ENCODE measurements at regions not wholly inside any gene's neighbourhood (a gene's known extent, or its start where the extent isn't known, plus 50 kb on each side); places are given as distances from the start of the nearest gene placed in this dataset.

- no peak for ATAC-seq
- Histone ChIP-seq H3K4me1 (ENCODE audit: control insufficient read depth, insufficient read depth, low read length) (no peaks in the 10 kb centered on the region), H3K9me3 (ENCODE audit: control insufficient read depth, low read length) (no peaks in the 10 kb centered on the region), H3K27ac (ENCODE audit: low read length) (no peak overlapping the region), H3K27me3 (ENCODE audit: control insufficient read depth, insufficient read depth) (no peaks in the 10 kb centered on the region), H3K4me3 (ENCODE audit: low read length) (no peak overlapping the region)
- intact Hi-C loops (cut with DNase I): no loop called here
- 72% methylated on average over 9 of the region's 9 CpGs for WGBS
- DNase-seq: no peak
These were observed 320.0 kb downstream of the TEX29 start for GRCh38 chr13:111640476-111640875.

- no peaks in the 10 kb centered on the region for H3K27me3 ChIP-seq (ENCODE audit: control insufficient read depth, insufficient read depth)
- no peak for DNase-seq
These were observed 321.8 kb downstream of the TEX29 start for GRCh38 chr13:111642156-111642767.

GRCh38 chr13:111644750-111645149 is 324.3 kb downstream of the TEX29 start:
- no peak for ATAC-seq
- Histone ChIP-seq H3K4me1 (ENCODE audit: control insufficient read depth, insufficient read depth, low read length) (no peaks in the 10 kb centered on the region), H3K4me3 (ENCODE audit: low read length) (no peak overlapping the region), H3K27me3 (ENCODE audit: control insufficient read depth, insufficient read depth) (no peaks in the 10 kb centered on the region), H3K9me3 (ENCODE audit: control insufficient read depth, low read length) (no peaks in the 10 kb centered on the region), H3K27ac (ENCODE audit: low read length) (no peak overlapping the region)
- WGBS: 81% methylated on average over 16 of the region's 16 CpGs
- intact Hi-C loops (cut with DNase I): no loop called here
- no peak for DNase-seq

More at GRCh38 chr13:111642156-111642767, 321.8 kb downstream of the TEX29 start:
- no peaks in the 10 kb centered on the region for H3K9me3 ChIP-seq (ENCODE audit: control insufficient read depth, low read length)
- no peaks in the 10 kb centered on the region for H3K4me1 ChIP-seq (ENCODE audit: control insufficient read depth, insufficient read depth, low read length)
- intact Hi-C loops (cut with DNase I): no loop called here
- no peak overlapping the region for H3K27ac ChIP-seq (ENCODE audit: low read length)
- no peak overlapping the region for H3K4me3 ChIP-seq (ENCODE audit: low read length)
- peak in 1 of 2 donors; percentile 11 for ATAC-seq
- WGBS: 65% methylated on average over 12 of the region's 12 CpGs

- H3K4me3 ChIP-seq (ENCODE audit: low read length): no peak overlapping the region
- no peaks in the 10 kb centered on the region for H3K27me3 ChIP-seq (ENCODE audit: control insufficient read depth, insufficient read depth)
- ATAC-seq (no peak), DNase-seq (no peak)
- H3K9me3 ChIP-seq (ENCODE audit: control insufficient read depth, low read length): no peaks in the 10 kb centered on the region
- no peaks in the 10 kb centered on the region for H3K4me1 ChIP-seq (ENCODE audit: control insufficient read depth, insufficient read depth, low read length)
- 92% methylated on average over 12 of the region's 12 CpGs for WGBS
- intact Hi-C loops (cut with DNase I): no loop called here
- H3K27ac ChIP-seq (ENCODE audit: low read length): no peak overlapping the region
These were observed 324.8 kb downstream of the TEX29 start for GRCh38 chr13:111645198-111645597.

- ATAC-seq: no peak
- H3K27me3 ChIP-seq (ENCODE audit: control insufficient read depth, insufficient read depth): no peaks in the 10 kb centered on the region
- no peak overlapping the region for H3K27ac ChIP-seq (ENCODE audit: low read length)
- intact Hi-C loops (cut with DNase I): no loop called here
- H3K9me3 ChIP-seq (ENCODE audit: control insufficient read depth, low read length): no peaks in the 10 kb centered on the region
- no peak overlapping the region for H3K4me3 ChIP-seq (ENCODE audit: low read length)
- no peaks in the 10 kb centered on the region for H3K4me1 ChIP-seq (ENCODE audit: control insufficient read depth, insufficient read depth, low read length)
- DNase-seq: no peak
- WGBS: 84% methylated on average over 27 of the region's 27 CpGs
These were observed 325.4 kb downstream of the TEX29 start for GRCh38 chr13:111645598-111646455.

GRCh38 chr13:111646456-111646855 is 326.0 kb downstream of the TEX29 start:
- H3K27me3 ChIP-seq (ENCODE audit: control insufficient read depth, insufficient read depth): no peaks in the 10 kb centered on the region

GRCh38 chr13:111648885-111649284 is 328.4 kb downstream of the TEX29 start:
- ATAC-seq: no peak
- Histone ChIP-seq H3K9me3 (ENCODE audit: control insufficient read depth, low read length) (no peaks in the 10 kb centered on the region), H3K4me1 (ENCODE audit: control insufficient read depth, insufficient read depth, low read length) (no peaks in the 10 kb centered on the region), H3K27ac (ENCODE audit: low read length) (no peak overlapping the region), H3K27me3 (ENCODE audit: control insufficient read depth, insufficient read depth) (no peaks in the 10 kb centered on the region), H3K4me3 (ENCODE audit: low read length) (no peak overlapping the region)
- intact Hi-C loops (cut with DNase I): no loop called here
- 88% methylated on average over 4 of the region's 4 CpGs for WGBS
- no peak for DNase-seq

More at GRCh38 chr13:111646456-111646855, 326.0 kb downstream of the TEX29 start:
- H3K4me3 ChIP-seq (ENCODE audit: low read length): no peak overlapping the region
- DNase-seq (no peak), ATAC-seq (no peak)
- no peaks in the 10 kb centered on the region for H3K9me3 ChIP-seq (ENCODE audit: control insufficient read depth, low read length)
- intact Hi-C loops (cut with DNase I): no loop called here
- no peak overlapping the region for H3K27ac ChIP-seq (ENCODE audit: low read length)
- H3K4me1 ChIP-seq (ENCODE audit: control insufficient read depth, insufficient read depth, low read length): no peaks in the 10 kb centered on the region
- 85% methylated on average over 10 of the region's 10 CpGs for WGBS

- H3K27me3 ChIP-seq (ENCODE audit: control insufficient read depth, insufficient read depth): no peaks in the 10 kb centered on the region
- intact Hi-C loops (cut with DNase I): no loop called here
- WGBS: 70% methylated on average over 4 of the region's 4 CpGs
- ATAC-seq (no peak), DNase-seq (no peak)
- H3K4me1 ChIP-seq (ENCODE audit: control insufficient read depth, insufficient read depth, low read length): no peaks in the 10 kb centered on the region
- H3K4me3 ChIP-seq (ENCODE audit: low read length): no peak overlapping the region
- no peaks in the 10 kb centered on the region for H3K9me3 ChIP-seq (ENCODE audit: control insufficient read depth, low read length)
- H3K27ac ChIP-seq (ENCODE audit: low read length): no peak overlapping the region
These were observed 330.2 kb downstream of the TEX29 start for GRCh38 chr13:111650626-111651025.

- intact Hi-C loops (cut with DNase I): no loop called here
- no peak overlapping the region for H3K4me3 ChIP-seq (ENCODE audit: low read length)
- 74% methylated on average over 6 of the region's 6 CpGs for WGBS
- no peaks in the 10 kb centered on the region for H3K27me3 ChIP-seq (ENCODE audit: control insufficient read depth, insufficient read depth)
- no peak for ATAC-seq
- DNase-seq: no peak
- no peak overlapping the region for H3K27ac ChIP-seq (ENCODE audit: low read length)
- no peaks in the 10 kb centered on the region for H3K4me1 ChIP-seq (ENCODE audit: control insufficient read depth, insufficient read depth, low read length)
- no peaks in the 10 kb centered on the region for H3K9me3 ChIP-seq (ENCODE audit: control insufficient read depth, low read length)
These were observed 332.2 kb downstream of the TEX29 start for GRCh38 chr13:111652676-111653075.

- ATAC-seq (no peak), DNase-seq (no peak)
- no peak overlapping the region for H3K4me3 ChIP-seq (ENCODE audit: low read length)
- H3K27ac ChIP-seq (ENCODE audit: low read length): no peak overlapping the region
- intact Hi-C loops (cut with DNase I): no loop called here
- WGBS: 90% methylated on average over 8 of the region's 8 CpGs
- no peaks in the 10 kb centered on the region for H3K4me1 ChIP-seq (ENCODE audit: control insufficient read depth, insufficient read depth, low read length)
- H3K27me3 ChIP-seq (ENCODE audit: control insufficient read depth, insufficient read depth): no peaks in the 10 kb centered on the region
- no peaks in the 10 kb centered on the region for H3K9me3 ChIP-seq (ENCODE audit: control insufficient read depth, low read length)
These were observed 334.1 kb downstream of the TEX29 start for GRCh38 chr13:111654531-111654930.

- intact Hi-C loops (cut with DNase I): no loop called here
- H3K27me3 ChIP-seq (ENCODE audit: control insufficient read depth, insufficient read depth): no peaks in the 10 kb centered on the region
- H3K4me1 ChIP-seq (ENCODE audit: control insufficient read depth, insufficient read depth, low read length): no peaks in the 10 kb centered on the region
These were observed 336.0 kb downstream of the TEX29 start for GRCh38 chr13:111656439-111656838.

More at GRCh38 chr13:111656439-111656838, 336.0 kb downstream of the TEX29 start:
- H3K9me3 ChIP-seq (ENCODE audit: control insufficient read depth, low read length): no peaks in the 10 kb centered on the region
- H3K4me3 ChIP-seq (ENCODE audit: low read length): no peak overlapping the region
- DNase-seq (no peak), ATAC-seq (no peak)
- H3K27ac ChIP-seq (ENCODE audit: low read length): no peak overlapping the region
- 88% methylated on average over 19 of the region's 19 CpGs for WGBS

All from right cardiac atrium (tissue), 5 donors.